Bronchial epithelial cell (primary cell): ENCODE measurements at regions not wholly inside any gene's neighbourhood (a gene's known extent, or its start where the extent isn't known, plus 50 kb on each side); places are given as distances from the start of the nearest gene placed in this dataset.

Source experiments
- DNase-seq: peaks from one replicate; pipeline ENCODE4 v3.0.0-alpha.2; 2010; ENCODE audit warnings: low read depth
- FAIRE-seq: peaks from 2 replicates; lab custom pipeline; 2011; peaks lifted over from hg19 to GRCh38; lab: Jason Lieb, UNC
- H3K27me3 ChIP-seq: 2 replicates; pipeline ENCODE4 v1.5.1; 2011; ENCODE audit warnings: low read length; ENCODE audit not compliant: control insufficient read depth, insufficient read depth
- H3K36me3 ChIP-seq: 2 replicates; pipeline ENCODE4 v1.5.1; 2011; ENCODE audit warnings: low read length; ENCODE audit not compliant: control insufficient read depth, insufficient read depth
- H3K4me3 ChIP-seq: 2 replicates; pipeline ENCODE4 v1.5.1; 2011; ENCODE audit warnings: mild to moderate bottlenecking, low read depth, low read length, control low read depth
- CTCF ChIP-seq: IDR thresholded peaks from 2 replicates; pipeline ENCODE4 v1.5.1; 2011; ENCODE audit warnings: mild to moderate bottlenecking, moderate library complexity, low read length, control low read depth, inconsistent platforms; ENCODE audit not compliant: insufficient read depth, severe bottlenecking

DNA sequence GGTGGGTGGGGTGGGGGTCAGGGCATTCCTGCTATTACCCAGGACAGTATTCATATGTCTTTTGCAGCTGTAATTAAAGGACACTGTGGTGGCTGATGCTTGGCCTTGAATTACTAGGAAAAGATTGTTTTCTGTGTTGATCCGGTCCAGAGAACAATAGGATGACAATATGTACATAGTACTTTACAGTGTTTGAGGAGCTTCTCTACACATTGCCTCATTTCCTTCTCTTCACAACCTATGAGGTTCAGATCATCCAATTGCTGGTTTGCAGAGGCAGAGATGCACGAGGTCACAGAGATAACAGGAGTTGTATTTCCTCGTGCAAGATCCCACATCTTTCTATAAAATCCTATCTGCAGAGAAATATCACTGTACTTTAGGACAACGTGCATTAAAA lies 119.5 kb downstream of the LIPG start:
- FAIRE-seq, result no peak
- H3K4me3 ChIP-seq, result no peak overlapping the region
- no peak for TF ChIP-seq CTCF
- no peak for DNase-seq
- no peaks in the 10 kb centered on the region for H3K36me3 ChIP-seq
- no peaks in the 10 kb centered on the region for H3K27me3 ChIP-seq

DNA sequence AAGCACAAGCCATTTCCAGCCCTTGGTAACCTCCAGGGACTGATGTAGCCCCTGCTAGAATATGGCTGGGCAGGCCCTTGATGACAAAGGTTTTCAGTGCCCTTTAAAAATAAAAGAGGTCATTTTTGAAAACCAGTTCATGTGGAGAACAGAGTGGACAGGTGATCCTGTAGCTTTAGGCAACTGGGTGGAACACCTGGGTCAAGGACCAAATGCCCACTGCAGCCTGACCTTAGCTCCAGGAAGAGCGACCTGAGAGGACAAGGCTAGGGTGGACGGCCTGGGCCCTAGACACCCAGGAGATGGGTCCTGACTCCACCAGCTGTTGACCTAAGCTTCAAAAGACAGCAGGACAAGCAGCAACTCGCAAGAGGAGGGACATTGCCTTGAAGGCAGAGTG lies 116.6 kb downstream of the LIPG start:
- no peak for TF ChIP-seq CTCF

GRCh38 chr18:49677762-49678413 lies 116.0 kb downstream of the LIPG start:
- Histone ChIP-seq H3K36me3 (no peaks in the 10 kb centered on the region), H3K4me3 (no peak overlapping the region), H3K27me3 (peaks cover 2% of the 10 kb centered on the region)
- FAIRE-seq (no peak), DNase-seq (no peak)
- no peak for TF ChIP-seq CTCF

More for the DNA sequence above, 116.6 kb downstream of the LIPG start:
- FAIRE-seq (no peak), DNase-seq (peak; percentile 40)
- H3K27me3 ChIP-seq, result peaks cover 2% of the 10 kb centered on the region
- no peaks in the 10 kb centered on the region for H3K36me3 ChIP-seq
- no peak overlapping the region for H3K4me3 ChIP-seq

GRCh38 chr18:49677081-49677480 lies 115.2 kb downstream of the LIPG start:
- Histone ChIP-seq H3K36me3 (no peaks in the 10 kb centered on the region), H3K27me3 (peaks cover 2% of the 10 kb centered on the region), H3K4me3 (no peak overlapping the region)
- no peak for TF ChIP-seq CTCF
- FAIRE-seq (no peak), DNase-seq (no peak)

DNA sequence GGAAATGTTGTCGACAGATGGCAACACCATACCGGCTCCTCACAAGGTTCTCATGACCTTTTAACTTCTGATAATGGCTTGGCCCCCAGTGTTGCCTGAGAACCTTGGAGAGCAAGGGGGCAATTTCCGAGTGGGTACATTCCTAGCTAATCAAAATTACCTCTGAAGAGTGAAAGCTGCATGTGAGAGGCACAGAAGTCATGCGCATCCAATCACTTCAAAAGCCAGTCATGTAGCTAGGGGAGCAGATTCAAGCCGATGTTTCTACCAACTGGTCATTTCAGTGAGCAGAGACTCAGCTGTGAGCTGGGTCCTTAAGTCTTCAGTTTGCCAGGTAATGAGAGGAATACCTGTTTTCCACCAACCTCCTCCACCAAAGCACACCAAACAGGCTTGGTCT lies 111.4 kb downstream of the LIPG start:
- FAIRE-seq (peak; percentile 60), DNase-seq (no peak)
- Histone ChIP-seq H3K27me3 (peaks cover 2% of the 10 kb centered on the region), H3K4me3 (no peak overlapping the region), H3K36me3 (no peaks in the 10 kb centered on the region)
- no peak for TF ChIP-seq CTCF

DNA sequence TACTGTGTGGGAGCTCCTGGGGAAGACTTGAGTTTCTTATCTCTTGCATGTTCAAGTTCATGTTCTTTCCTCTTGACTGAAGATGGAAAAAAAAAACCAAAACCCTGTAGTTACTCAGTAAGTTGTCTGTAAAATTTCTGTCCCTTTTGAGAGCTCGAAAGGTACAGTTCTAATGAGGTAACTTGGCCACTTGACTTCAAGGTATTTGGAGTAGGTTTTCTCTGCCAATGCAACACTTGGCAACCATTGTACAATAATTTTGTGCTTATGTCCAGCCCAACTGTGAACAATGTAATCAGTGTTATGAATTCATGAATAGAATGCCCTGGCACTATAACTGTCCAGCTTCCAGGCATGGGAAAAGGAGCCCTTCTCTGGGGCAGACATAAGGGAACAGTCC lies 111.0 kb downstream of the LIPG start:
- no peak for TF ChIP-seq CTCF
- DNase-seq (no peak), FAIRE-seq (peak; percentile 93)
- H3K4me3 ChIP-seq, result no peak overlapping the region
- no peaks in the 10 kb centered on the region for H3K36me3 ChIP-seq
- peaks cover 2% of the 10 kb centered on the region for H3K27me3 ChIP-seq
